GM12865 (cell line): ENCODE measurements at regions not wholly inside any gene's neighbourhood (a gene's known extent, or its start where the extent isn't known, plus 50 kb on each side); places are given as distances from the start of the nearest gene placed in this dataset.

Experiments
- DNase-seq: peaks from one replicate; pipeline ENCODE4 v3.0.0; 2010; ENCODE audit warnings: low read depth
- H3K4me3 ChIP-seq: 2 replicates; pipeline ENCODE4 v1.5.1; 2011; ENCODE audit warnings: mild to moderate bottlenecking, low read depth, low read length, control low read depth
- TF ChIP-seq, protein P1 (sequence below): IDR thresholded peaks from 2 replicates; pipeline ENCODE4 v1.5.1; 2011; ENCODE audit warnings: low read length, control low read depth, low read depth, inconsistent platforms; ENCODE audit not compliant: insufficient read depth; ENCODE audit errors: missing control alignments

DNA sequence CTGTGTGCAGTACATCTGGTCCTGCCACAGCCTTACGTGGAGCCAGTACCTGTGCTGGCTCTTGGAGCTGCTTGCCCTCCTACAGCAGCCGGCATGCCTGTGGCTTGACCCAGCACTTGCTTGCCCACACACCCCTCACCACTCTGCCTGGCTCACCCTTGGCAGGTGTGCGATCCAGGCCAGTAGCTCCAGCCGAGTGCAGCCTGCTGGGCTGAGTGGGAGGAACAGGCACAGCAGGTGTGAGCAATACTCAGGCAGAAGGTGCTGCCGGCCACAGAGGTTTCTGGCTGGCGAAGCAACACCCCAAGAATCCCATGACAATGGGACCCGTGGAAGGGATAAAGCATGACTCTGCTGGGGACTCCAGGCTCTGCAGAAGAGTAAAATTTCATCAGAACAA lies 173.5 kb upstream of the ADCY1 start:
- no peak for DNase-seq
- TF ChIP-seq, protein P1, sequence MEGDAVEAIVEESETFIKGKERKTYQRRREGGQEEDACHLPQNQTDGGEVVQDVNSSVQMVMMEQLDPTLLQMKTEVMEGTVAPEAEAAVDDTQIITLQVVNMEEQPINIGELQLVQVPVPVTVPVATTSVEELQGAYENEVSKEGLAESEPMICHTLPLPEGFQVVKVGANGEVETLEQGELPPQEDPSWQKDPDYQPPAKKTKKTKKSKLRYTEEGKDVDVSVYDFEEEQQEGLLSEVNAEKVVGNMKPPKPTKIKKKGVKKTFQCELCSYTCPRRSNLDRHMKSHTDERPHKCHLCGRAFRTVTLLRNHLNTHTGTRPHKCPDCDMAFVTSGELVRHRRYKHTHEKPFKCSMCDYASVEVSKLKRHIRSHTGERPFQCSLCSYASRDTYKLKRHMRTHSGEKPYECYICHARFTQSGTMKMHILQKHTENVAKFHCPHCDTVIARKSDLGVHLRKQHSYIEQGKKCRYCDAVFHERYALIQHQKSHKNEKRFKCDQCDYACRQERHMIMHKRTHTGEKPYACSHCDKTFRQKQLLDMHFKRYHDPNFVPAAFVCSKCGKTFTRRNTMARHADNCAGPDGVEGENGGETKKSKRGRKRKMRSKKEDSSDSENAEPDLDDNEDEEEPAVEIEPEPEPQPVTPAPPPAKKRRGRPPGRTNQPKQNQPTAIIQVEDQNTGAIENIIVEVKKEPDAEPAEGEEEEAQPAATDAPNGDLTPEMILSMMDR = no peak
- H3K4me3 ChIP-seq = no peak overlapping the region

DNA sequence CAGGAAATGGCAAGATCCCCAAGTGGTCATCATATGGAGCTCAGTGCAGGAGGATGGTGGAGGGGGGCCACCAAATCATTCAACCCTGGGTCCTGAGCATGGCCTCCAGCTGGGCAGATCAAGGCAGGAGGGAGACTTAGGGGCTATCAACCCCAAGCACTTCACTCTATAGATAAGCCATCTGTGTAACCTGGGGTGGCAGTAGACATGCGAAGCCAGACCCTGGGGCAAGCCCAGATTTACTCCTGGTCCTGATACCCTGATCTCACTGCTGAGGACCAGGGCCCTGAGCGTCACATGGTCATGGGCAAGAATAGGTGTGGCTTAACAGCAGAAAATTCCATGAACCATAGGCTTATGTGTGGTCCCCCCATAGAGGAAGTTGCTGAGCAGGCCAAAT lies 173.0 kb upstream of the ADCY1 start:
- no peak for DNase-seq
- TF ChIP-seq, protein P1 = no peak
- no peak overlapping the region for H3K4me3 ChIP-seq

DNA sequence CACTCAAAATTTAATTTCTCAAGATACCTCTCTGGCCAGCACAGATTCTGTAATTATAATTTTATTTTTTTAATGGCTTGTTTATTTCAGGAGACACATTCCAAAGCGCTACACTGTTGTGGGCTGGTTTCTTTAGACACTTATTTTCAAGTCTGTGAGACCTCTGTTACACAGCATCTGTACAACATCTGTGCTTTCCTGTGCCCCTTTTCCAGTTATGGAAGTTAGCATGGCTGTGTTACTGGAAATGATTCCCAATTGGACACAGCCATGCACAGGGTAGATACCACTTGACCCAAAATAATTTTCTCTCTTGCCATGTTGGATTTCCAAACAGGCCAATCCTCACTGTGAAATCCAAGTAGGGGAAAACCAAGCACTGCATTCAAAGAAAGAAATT lies 172.3 kb upstream of the ADCY1 start:
- no peak overlapping the region for H3K4me3 ChIP-seq
- TF ChIP-seq, protein P1 = no peak
- DNase-seq = no peak

DNA sequence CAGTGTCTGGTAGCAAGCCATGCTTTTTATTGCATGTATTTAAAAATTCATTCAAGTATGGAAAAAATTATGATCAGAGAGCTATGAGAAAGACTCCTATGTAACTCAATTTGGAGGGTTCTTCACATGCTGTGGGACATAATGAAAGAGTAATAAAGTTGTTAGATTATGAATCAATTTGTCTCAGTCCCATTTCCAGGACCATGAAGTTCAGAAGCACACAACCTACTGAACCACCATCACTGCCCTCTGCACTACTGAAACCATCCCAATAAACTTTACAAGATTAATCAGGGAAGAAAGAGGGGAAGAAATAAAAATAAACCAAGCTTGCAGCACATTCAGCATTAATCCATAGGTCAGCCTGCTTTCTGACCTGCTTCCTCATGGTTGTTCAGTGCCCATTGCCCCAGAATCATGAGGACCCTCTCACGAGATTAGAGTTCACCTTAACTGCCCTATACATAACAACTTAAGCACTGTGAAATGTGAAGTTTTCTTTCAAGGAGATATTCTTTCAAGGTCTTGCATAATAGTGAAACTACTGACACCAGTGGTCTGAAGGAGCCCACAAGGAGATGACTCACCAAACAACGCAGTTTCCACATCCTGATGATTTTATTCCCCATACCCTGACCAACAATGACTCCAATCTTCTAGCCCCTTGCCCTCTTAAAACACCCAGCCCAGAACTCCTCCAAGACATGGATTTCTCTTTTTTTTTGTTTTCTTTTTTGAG lies 171.5 kb upstream of the ADCY1 start:
- H3K4me3 ChIP-seq = no peak overlapping the region
- peak; percentile 34 for DNase-seq
- TF ChIP-seq, protein P1 = no peak

DNA sequence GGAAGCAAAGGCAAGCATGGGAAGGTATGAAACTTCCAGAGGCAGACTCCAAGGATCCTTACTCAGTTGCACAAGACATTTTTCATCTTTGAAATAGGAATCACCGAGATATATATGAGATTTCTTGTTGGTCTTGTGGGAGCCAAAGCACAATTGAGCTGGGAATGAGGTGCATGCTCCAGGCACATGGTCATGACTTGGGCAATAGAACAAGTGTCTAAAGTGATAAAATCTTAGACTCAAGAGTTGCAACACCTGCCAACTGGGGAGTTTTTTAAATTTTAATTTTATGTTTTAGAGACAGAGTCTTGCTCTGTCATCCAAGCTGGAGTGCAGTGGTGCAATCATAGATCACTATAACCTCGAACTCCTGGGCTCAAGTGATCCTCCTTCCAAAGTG lies 169.5 kb upstream of the ADCY1 start:
- TF ChIP-seq, protein P1 = no peak
- DNase-seq = no peak
- H3K4me3 ChIP-seq = no peak overlapping the region

DNA sequence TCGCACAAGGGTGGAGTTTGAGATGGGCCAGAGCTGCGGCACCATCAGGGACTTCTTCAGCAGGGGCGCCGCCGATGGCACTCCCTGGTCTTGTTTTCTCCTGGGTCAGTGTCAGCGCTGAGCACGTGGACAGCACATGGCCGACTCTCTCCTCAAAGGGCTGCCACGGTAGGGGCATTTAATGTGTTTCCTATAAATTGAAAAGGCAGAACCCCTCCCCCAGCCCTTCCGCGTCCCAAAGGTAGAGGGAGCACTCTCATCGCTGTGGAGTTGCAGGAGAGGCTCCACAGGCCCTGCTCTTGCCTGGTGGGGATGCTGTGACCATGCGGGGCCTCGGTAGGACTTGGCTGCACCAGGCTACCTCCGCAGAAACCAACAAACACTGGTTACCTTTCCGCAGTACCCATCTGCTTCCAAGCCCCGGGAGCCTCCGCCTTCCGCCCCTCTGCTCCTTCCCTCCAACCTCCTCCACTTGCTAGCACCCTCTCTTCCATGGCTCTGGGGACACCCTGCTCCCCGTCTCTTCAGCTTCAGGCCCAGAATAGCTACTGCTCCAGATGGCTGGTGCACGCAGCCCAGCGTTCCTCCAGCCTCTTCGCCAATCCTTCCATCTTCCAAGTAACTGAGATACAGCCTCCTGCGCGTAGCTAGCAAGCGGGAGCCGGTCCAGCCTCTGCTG lies 166.3 kb upstream of the ADCY1 start:
- H3K4me3 ChIP-seq = no peak overlapping the region
- TF ChIP-seq, protein P1 = no peak
- no peak for DNase-seq
